ENCODE measurements at regions not wholly inside any gene's neighbourhood (a gene's known extent, or its start where the extent isn't known, plus 50 kb on each side); places are given as distances from the start of the nearest gene placed in this dataset.

DNA sequence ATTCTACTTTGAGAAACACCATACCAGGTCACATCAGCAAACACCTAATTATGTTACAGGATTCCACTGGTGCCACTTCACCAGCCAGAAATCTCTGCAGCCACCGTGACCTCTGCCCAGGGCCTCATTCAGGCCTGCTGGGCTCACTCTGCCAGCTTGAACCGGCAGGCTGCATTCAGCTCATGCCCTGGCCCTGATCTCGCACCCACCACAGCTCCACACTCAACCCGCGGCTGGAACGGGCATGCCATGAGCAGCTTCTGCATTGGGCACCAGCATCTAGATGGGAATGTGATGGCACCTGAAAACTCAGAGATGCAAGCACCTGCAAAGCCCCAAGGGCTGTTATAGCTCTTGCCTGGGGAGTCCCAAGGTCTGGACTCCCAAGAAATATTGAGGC is 168.7 kb downstream of the DPY19L2 start:
- TF ChIP-seq TEAD4 (IDR thresholded peaks at IDR 0.05): no peak
- TF ChIP-seq FOXM1 (IDR thresholded peaks at IDR 0.05; ENCODE audit: borderline replicate concordance, low read depth): no peak
- TF ChIP-seq YY1 (IDR thresholded peaks at IDR 0.05; ENCODE audit: low read depth): no peak
- no peak for TF ChIP-seq TAF1 (IDR thresholded peaks at IDR 0.05; ENCODE audit: low read depth)
- no peak for TF ChIP-seq REST (IDR thresholded peaks at IDR 0.05; ENCODE audit: low read depth)
- TF ChIP-seq EGR1 (IDR thresholded peaks at IDR 0.05): no peak
- no peak for TF ChIP-seq EP300 (IDR thresholded peaks at IDR 0.05; ENCODE audit: borderline replicate concordance)
- TF ChIP-seq, protein P1, sequence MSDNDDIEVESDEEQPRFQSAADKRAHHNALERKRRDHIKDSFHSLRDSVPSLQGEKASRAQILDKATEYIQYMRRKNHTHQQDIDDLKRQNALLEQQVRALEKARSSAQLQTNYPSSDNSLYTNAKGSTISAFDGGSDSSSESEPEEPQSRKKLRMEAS (IDR thresholded peaks at IDR 0.05): no peak
- TF ChIP-seq CEBPB (IDR thresholded peaks at IDR 0.05): no peak
- TF ChIP-seq CREB1 (IDR thresholded peaks at IDR 0.05; ENCODE audit: low read depth): no peak
- TF ChIP-seq RAD21 (IDR thresholded peaks at IDR 0.05; ENCODE audit: low read depth): no peak
- no peak for TF ChIP-seq TCF12 (IDR thresholded peaks at IDR 0.05; ENCODE audit: low read depth)
- TF ChIP-seq NFIC (IDR thresholded peaks at IDR 0.05): no peak
